ENCODE measurements at regions not wholly inside any gene's neighbourhood (a gene's known extent, or its start where the extent isn't known, plus 50 kb on each side); places are given as distances from the start of the nearest gene placed in this dataset.

- TF ChIP-seq CTCF (conservative IDR thresholded peaks at IDR 0.05), result no peak
- no peak for TF ChIP-seq ZFX (IDR thresholded peaks at IDR 0.05)
Measured at GRCh38 chr1:207268337-207268736, 53.1 kb upstream of the CD55 start.
